Heart left ventricle (tissue), 13 donors: ENCODE measurements at regions not wholly inside any gene's neighbourhood (a gene's known extent, or its start where the extent isn't known, plus 50 kb on each side); places are given as distances from the start of the nearest gene placed in this dataset.

Experiments
- POLR2A ChIP-seq, 2 donors: fragments of 450-650 bp; IDR thresholded peaks; one replicate each; pipeline ENCODE4 v1.6.1; 2017; ENCODE audit warnings: antibody characterized with exemption in 2 of 2, mild to moderate bottlenecking in 2 of 2, moderate library complexity in 2 of 2
- TF ChIP-seq, protein P1 (sequence below), 12 donors: fragments of 200-600 bp; sonication (generic) in 4 of 12; IDR thresholded peaks; one replicate each; pipeline versions ENCODE4 v1.5.0 to v1.8.0; 2018 to 2022; ENCODE audit warnings: antibody characterized with exemption in 12 of 12, mild to moderate bottlenecking in 5 of 12
- donor health status: ischemic (EF 13 %, LVEDD 7.1; RV severe dilation, severe dysfunction).
- donor health status: DM: no; HTN: yes; CAD: no.
- donor health status: DM: no; HTN: no; CAD: no.
- donor health status: ischemic (EF 25% LVEDD 6.9; RV normal size, moderate dysfunction).
- donor health status: ischemic (EF 25% LVEDD 5.7; RV mildly dilated, moderate dysfunction).
- donor health status: ischemic (EF 35%, LVEDD 5.7; RV mildly dilated, moderate dysfunction).
- donor health status: nonischemic (EF 11% LVEDD 7.7; RV severe dilation, severe dysfunction).
- donor health status: DM: yes; HTN: yes; CAD: no.
- donor health status: PGD.
- donor health status: ischemic (EF 29% LVEDD 5.4; RV normal size, mild dysfunction).
- donor health status: nonischemic (EF 23%, LVEDD 6.1; RV moderate dilation, normal function).

DNA sequence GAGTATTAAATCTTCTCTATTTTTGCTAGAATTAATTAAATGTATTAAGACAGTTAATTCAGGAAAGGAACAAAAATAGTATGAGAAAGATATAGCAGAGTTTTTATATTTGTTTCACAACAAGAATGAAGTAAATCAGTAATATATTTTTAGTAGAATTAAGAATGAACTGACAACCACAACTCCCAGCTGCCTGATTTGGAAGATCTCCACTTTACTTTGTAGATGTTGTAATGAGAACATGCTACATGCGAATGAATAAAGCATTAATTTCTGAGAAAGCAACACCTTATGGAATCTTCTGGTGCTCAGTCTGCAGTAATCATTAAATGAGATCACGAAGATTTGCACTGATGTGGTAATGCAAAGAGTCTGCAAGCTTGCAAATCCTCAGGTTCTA lies 695.6 kb upstream of the PCDH7 start:
- TF ChIP-seq, protein P1, sequence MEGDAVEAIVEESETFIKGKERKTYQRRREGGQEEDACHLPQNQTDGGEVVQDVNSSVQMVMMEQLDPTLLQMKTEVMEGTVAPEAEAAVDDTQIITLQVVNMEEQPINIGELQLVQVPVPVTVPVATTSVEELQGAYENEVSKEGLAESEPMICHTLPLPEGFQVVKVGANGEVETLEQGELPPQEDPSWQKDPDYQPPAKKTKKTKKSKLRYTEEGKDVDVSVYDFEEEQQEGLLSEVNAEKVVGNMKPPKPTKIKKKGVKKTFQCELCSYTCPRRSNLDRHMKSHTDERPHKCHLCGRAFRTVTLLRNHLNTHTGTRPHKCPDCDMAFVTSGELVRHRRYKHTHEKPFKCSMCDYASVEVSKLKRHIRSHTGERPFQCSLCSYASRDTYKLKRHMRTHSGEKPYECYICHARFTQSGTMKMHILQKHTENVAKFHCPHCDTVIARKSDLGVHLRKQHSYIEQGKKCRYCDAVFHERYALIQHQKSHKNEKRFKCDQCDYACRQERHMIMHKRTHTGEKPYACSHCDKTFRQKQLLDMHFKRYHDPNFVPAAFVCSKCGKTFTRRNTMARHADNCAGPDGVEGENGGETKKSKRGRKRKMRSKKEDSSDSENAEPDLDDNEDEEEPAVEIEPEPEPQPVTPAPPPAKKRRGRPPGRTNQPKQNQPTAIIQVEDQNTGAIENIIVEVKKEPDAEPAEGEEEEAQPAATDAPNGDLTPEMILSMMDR (IDR thresholded peaks at IDR 0.05) = no peak
- TF ChIP-seq POLR2A (IDR thresholded peaks at IDR 0.05) = no peak
